ENCODE measurements at regions not wholly inside any gene's neighbourhood (a gene's known extent, or its start where the extent isn't known, plus 50 kb on each side); places are given as distances from the start of the nearest gene placed in this dataset.

DNA sequence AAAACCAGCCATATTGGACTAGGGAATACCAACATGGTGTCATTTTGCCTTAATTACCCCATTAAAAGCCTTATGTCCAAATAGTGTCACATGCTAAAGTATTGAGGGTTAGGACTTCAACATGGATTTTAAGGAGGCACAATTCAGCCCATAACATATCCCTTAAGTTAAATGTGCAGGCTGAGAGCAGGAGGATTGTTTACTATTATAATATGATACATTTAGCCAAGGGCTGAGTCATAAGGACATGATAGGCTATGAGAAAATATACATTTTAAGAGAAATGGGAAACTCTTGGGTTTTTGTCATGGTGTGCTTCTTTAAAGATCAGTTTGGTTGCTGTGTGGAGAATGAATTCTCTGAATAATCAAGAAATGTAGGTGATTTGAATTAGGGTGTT, 136.8 kb downstream of the RDH14 start:
- TF ChIP-seq FOXM1 (IDR thresholded peaks at IDR 0.05; ENCODE audit: borderline replicate concordance) (no peak), HDGF (IDR thresholded peaks at IDR 0.05; ENCODE audit: borderline replicate concordance) (no peak), ZNF384 (IDR thresholded peaks at IDR 0.05) (no peak), FOXK2 (IDR thresholded peaks at IDR 0.05) (no peak), CTBP1 (IDR thresholded peaks at IDR 0.05; ENCODE audit: borderline replicate concordance) (no peak), SUZ12 (IDR thresholded peaks at IDR 0.05) (no peak)
- TF ChIP-seq, protein P1, sequence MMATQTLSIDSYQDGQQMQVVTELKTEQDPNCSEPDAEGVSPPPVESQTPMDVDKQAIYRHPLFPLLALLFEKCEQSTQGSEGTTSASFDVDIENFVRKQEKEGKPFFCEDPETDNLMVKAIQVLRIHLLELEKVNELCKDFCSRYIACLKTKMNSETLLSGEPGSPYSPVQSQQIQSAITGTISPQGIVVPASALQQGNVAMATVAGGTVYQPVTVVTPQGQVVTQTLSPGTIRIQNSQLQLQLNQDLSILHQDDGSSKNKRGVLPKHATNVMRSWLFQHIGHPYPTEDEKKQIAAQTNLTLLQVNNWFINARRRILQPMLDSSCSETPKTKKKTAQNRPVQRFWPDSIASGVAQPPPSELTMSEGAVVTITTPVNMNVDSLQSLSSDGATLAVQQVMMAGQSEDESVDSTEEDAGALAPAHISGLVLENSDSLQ (IDR thresholded peaks at IDR 0.05), result no peak
